ENCODE measurements at regions not wholly inside any gene's neighbourhood (a gene's known extent, or its start where the extent isn't known, plus 50 kb on each side); places are given as distances from the start of the nearest gene placed in this dataset.

DNA sequence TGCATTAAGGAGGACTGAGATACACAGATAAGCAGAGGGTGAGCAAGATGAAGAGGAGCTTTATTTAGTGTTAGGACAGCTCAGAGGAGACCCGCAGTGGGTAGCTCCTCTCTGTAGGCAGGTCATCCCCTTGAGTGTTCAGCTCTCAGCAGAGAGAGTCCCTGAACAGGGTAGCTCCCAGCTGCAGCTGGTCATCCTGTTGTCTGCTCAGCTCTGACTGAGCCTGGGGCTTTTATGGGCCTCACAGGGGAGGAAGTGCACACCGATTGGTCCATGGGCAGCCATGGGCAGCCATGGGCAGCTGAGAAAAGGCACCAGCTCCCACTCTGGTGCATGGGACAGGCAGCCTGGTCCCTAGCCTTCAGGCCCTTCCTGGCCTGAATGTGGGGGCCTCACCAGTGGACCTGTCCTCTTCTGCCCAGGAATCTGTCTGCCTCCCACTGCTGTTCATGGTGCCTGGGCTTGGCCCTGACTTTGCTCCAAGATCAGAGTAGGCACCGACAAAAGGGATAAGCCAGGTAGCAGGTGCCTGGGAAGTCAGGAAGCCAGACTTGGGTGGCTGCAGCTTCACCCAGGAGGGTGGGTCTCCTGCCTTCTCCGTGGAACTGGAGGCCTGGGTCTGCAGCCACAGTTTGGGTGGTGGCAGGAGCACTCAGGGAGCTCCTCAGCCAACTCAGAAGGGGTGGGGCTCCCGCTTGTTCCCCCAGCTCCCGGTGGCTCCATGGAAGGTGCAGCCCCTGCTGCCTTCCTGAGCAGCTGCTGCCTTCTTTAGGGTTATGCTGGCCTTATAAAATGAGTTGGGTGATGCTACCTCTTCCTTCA lies 54.7 kb downstream of the MYEOV start:
- Histone ChIP-seq H3K9me3 (ENCODE audit: control insufficient read depth in 5 of 5, low read length in 5 of 5) (peaks cover 0 to 7% (median 0%) of the 10 kb centered on the region in 5 donors), H3K27ac (ENCODE audit: low read depth, low read length) (no peak overlapping the region), H3K36me3 (ENCODE audit: control insufficient read depth in 5 of 5, insufficient read depth in 5 of 5, low read length in 5 of 5) (no peaks in the 10 kb centered on the region), H3K4me1 (ENCODE audit: control insufficient read depth in 5 of 5, insufficient read depth in 5 of 5, low read length in 5 of 5) (peaks cover 0 to 4% (median 0%) of the 10 kb centered on the region in 5 donors), H3K4me3 (ENCODE audit: low read depth in 1 of 5, low read length in 5 of 5) (no peak overlapping the region), H3K27me3 (ENCODE audit: control insufficient read depth in 5 of 5, insufficient read depth in 4 of 5, low read length in 5 of 5) (no peaks in the 10 kb centered on the region), H3K9ac (ENCODE audit: low read length in 5 of 5) (no peak overlapping the region)

DNA sequence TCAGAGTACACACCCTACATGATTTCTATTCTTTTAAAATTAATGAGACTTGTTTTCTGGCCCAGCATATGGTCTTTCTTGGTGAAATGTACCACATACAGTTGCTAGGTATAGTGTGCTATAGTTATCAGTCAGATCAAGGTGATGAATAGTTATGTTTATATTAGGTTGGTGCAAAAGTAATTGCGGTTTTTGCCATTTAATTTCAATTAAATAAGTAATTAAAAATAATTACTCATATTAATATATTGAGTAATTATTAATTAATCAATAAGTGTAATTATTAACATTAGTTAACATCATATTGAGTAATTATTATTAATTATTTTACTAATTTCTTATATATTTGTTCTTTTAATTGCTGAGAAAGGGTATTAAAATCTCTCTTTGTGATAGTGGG lies 56.1 kb downstream of the MYEOV start:
- Histone ChIP-seq H3K27me3 (ENCODE audit: control insufficient read depth in 5 of 5, insufficient read depth in 4 of 5, low read length in 5 of 5) (no peaks in the 10 kb centered on the region), H3K9ac (ENCODE audit: low read length in 5 of 5) (no peak overlapping the region), H3K9me3 (ENCODE audit: control insufficient read depth in 5 of 5, low read length in 5 of 5) (peaks cover 0 to 7% (median 0%) of the 10 kb centered on the region in 5 donors), H3K4me3 (ENCODE audit: low read depth in 1 of 5, low read length in 5 of 5) (no peak overlapping the region), H3K36me3 (ENCODE audit: control insufficient read depth in 5 of 5, insufficient read depth in 5 of 5, low read length in 5 of 5) (no peaks in the 10 kb centered on the region), H3K27ac (ENCODE audit: low read depth, low read length) (no peak overlapping the region), H3K4me1 (ENCODE audit: control insufficient read depth in 5 of 5, insufficient read depth in 5 of 5, low read length in 5 of 5) (peaks cover 0 to 6% (median 0%) of the 10 kb centered on the region in 5 donors)

DNA sequence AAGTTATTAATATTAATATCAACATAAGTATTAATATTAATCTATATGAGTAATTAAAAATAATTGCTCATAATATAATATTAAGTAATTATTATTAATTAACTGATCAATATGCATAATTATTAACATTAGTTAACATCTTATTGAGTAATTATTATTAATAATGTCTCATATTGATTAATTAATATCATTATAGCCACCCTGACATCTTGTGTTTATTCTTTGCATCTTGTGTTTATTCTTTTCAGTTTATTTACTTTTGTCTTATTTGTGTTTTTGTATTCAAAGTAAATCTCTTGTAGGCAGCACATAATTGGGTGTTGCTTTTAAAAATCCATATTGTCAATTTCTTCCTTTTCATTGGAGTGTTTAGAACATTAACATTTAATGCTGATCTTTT lies 56.6 kb downstream of the MYEOV start:
- Histone ChIP-seq H3K9ac (ENCODE audit: low read length in 5 of 5) (no peak overlapping the region), H3K36me3 (ENCODE audit: control insufficient read depth in 5 of 5, insufficient read depth in 5 of 5, low read length in 5 of 5) (no peaks in the 10 kb centered on the region), H3K4me3 (ENCODE audit: low read depth in 1 of 5, low read length in 5 of 5) (no peak overlapping the region), H3K27me3 (ENCODE audit: control insufficient read depth in 5 of 5, insufficient read depth in 4 of 5, low read length in 5 of 5) (no peaks in the 10 kb centered on the region), H3K4me1 (ENCODE audit: control insufficient read depth in 5 of 5, insufficient read depth in 5 of 5, low read length in 5 of 5) (peaks cover 0 to 6% (median 0%) of the 10 kb centered on the region in 5 donors), H3K27ac (ENCODE audit: low read depth, low read length) (no peak overlapping the region), H3K9me3 (ENCODE audit: control insufficient read depth in 5 of 5, low read length in 5 of 5) (peaks cover 0 to 7% (median 0%) of the 10 kb centered on the region in 5 donors)

DNA sequence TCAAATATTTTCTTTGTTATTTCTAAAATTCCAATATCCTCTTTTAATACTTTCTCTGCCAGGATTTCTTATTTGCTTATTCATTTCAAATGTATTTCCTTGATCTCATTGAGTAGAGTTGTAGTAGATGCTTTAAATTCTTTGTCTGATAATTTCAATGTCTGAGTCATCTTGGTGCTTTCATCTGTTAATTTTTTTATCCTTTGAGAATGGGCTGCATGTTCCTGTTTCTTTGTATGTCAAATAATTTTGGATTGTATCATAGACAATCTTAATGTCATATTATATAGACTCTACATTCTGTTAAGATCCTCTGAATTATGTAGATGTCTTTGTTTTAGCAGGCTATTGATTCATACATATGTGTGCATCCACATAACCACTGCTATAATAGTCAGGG lies 57.5 kb downstream of the MYEOV start:
- Histone ChIP-seq H3K4me3 (ENCODE audit: low read depth in 1 of 5, low read length in 5 of 5) (no peak overlapping the region), H3K36me3 (ENCODE audit: control insufficient read depth in 5 of 5, insufficient read depth in 5 of 5, low read length in 5 of 5) (no peaks in the 10 kb centered on the region), H3K9me3 (ENCODE audit: control insufficient read depth in 5 of 5, low read length in 5 of 5) (peaks cover 0 to 7% (median 0%) of the 10 kb centered on the region in 5 donors), H3K9ac (ENCODE audit: low read length in 5 of 5) (no peak overlapping the region), H3K4me1 (ENCODE audit: control insufficient read depth in 5 of 5, insufficient read depth in 5 of 5, low read length in 5 of 5) (peaks cover 0 to 9% (median 0%) of the 10 kb centered on the region in 5 donors), H3K27ac (ENCODE audit: low read depth, low read length) (no peak overlapping the region), H3K27me3 (ENCODE audit: control insufficient read depth in 5 of 5, insufficient read depth in 4 of 5, low read length in 5 of 5) (no peaks in the 10 kb centered on the region)

DNA sequence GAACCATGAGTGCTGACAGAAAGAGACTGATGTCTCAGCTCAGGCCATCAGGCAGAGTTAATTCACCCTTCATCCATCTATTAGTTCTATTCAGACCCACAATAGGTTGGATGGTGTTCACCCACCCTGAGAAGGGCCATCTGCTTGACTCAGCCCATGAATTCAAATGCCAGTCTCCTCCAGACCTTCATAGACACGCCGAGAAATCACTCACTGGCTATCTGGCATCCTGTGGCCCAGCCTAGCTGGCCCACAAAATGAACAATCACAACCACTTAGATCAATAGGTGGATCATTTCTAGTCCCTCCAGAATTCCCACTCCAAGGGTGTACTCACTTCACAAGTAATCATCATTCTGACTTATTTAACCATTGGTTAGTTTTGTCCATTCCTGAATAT lies 58.2 kb downstream of the MYEOV start:
- Histone ChIP-seq H3K4me1 (ENCODE audit: control insufficient read depth in 5 of 5, insufficient read depth in 5 of 5, low read length in 5 of 5) (peaks cover 0 to 16% (median 6%) of the 10 kb centered on the region in 5 donors), H3K9ac (ENCODE audit: low read length in 5 of 5) (no peak overlapping the region), H3K27me3 (ENCODE audit: control insufficient read depth in 5 of 5, insufficient read depth in 4 of 5, low read length in 5 of 5) (no peaks in the 10 kb centered on the region), H3K4me3 (ENCODE audit: low read depth in 1 of 5, low read length in 5 of 5) (no peak overlapping the region), H3K9me3 (ENCODE audit: control insufficient read depth in 5 of 5, low read length in 5 of 5) (peaks cover 0 to 7% (median 0%) of the 10 kb centered on the region in 5 donors), H3K36me3 (ENCODE audit: control insufficient read depth in 5 of 5, insufficient read depth in 5 of 5, low read length in 5 of 5) (no peaks in the 10 kb centered on the region), H3K27ac (ENCODE audit: low read depth, low read length) (no peak overlapping the region)

DNA sequence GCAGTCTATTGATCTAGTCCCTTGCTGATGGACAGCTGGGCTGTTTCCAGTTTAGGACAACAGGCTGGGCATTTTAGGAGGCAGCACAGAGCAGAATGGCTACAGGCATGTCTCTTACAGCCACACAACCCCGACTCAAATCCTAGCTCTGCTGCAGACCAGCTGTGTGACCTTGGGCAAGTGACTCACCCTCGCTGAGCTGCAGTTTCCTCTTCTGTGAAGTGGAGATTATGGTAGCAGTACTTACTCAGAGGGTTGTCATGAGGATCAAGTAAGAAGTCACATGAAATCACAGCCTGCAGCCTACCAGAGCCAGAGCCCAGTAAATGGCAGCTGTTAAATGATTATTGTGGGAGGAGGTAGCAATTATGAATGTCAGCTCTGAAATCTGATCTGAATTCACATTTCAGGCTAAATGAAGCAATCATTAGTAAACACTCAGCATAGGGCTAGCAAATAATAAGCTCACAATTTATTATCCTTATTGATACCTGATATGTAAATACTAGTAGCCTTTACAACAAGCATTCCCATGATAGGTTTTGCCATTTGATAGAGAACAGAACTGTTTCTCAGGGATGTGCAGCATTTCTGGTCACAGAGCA lies 58.9 kb downstream of the MYEOV start:
- Histone ChIP-seq H3K36me3 (ENCODE audit: control insufficient read depth in 5 of 5, insufficient read depth in 5 of 5, low read length in 5 of 5) (no peaks in the 10 kb centered on the region), H3K27ac (ENCODE audit: low read depth, low read length) (no peak overlapping the region), H3K27me3 (ENCODE audit: control insufficient read depth in 5 of 5, insufficient read depth in 4 of 5, low read length in 5 of 5) (no peaks in the 10 kb centered on the region), H3K9me3 (ENCODE audit: control insufficient read depth in 5 of 5, low read length in 5 of 5) (peaks cover 0 to 7% (median 0%) of the 10 kb centered on the region in 5 donors), H3K4me1 (ENCODE audit: control insufficient read depth in 5 of 5, insufficient read depth in 5 of 5, low read length in 5 of 5) (peaks cover 0 to 21% (median 10%) of the 10 kb centered on the region in 5 donors), H3K9ac (ENCODE audit: low read length in 5 of 5) (no peak overlapping the region), H3K4me3 (ENCODE audit: low read depth in 1 of 5, low read length in 5 of 5) (no peak overlapping the region)

DNA sequence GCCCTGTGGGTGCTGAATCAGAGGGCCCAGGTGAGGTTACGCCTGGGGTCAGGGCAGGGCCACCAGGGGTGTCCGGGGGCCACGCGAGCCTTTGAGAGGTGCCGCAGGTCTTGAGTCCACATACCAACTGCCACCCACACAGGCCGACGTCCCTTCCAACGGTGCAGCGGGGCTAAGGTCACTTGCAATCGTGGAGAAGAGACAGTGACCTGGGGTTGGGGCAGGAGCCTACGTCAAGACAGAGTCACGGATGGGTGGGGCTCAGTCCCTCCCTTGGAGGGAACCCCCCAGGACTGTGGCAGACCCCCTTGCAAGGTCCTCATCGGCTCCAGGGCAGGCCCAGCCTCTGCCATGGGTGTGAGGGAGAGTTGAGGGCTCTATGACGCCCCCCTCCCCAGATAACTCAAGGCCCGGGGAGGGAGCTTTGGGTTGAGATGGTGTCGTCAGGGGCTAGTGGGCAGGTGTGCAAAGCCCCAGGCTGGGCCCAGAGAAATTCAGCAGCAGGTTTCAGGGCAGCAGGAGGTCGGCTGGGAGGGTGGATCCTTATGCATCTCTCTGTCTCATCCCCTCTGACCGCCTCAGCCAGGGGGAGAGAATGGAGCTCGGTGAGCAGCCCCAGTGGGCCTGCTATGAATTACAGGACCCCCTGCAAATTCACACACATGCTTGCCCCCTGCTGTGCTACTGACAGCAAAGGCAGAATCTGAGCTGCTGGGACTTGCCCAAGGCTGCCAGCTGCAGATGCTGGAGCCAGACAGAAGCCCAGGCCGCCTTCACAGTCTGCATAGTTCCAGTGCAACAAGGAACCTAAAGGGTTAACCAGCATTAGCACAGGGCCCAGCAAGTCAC lies 60.0 kb downstream of the MYEOV start:
- Histone ChIP-seq H3K9me3 (ENCODE audit: control insufficient read depth in 5 of 5, low read length in 5 of 5) (no peaks in the 10 kb centered on the region), H3K9ac (ENCODE audit: low read length in 5 of 5) (no peak overlapping the region), H3K4me1 (ENCODE audit: control insufficient read depth in 5 of 5, insufficient read depth in 5 of 5, low read length in 5 of 5) (peaks cover 0 to 22% (median 11%) of the 10 kb centered on the region in 5 donors), H3K27me3 (ENCODE audit: control insufficient read depth in 5 of 5, insufficient read depth in 4 of 5, low read length in 5 of 5) (no peaks in the 10 kb centered on the region), H3K4me3 (ENCODE audit: low read depth in 1 of 5, low read length in 5 of 5) (no peak overlapping the region), H3K36me3 (ENCODE audit: control insufficient read depth in 5 of 5, insufficient read depth in 5 of 5, low read length in 5 of 5) (no peaks in the 10 kb centered on the region), H3K27ac (ENCODE audit: low read depth, low read length) (no peak overlapping the region)

DNA sequence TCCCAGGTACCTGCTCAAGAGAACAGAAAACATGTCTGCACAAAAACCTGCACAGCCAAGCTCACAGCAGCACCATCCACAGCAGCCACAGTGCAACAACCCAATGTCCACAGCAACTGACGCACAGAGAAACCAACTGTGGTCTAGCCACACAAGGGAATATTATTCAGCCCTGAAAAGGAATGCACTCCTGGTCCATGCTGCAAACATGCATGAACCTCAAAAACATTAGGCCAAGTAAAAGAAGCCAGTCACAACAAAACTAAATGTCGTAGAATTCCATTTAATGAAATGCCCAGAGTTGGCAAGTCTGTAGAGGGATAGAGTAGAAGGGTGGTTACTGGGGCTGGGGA lies 60.6 kb downstream of the MYEOV start:
- Histone ChIP-seq H3K27me3 (ENCODE audit: control insufficient read depth in 5 of 5, insufficient read depth in 4 of 5, low read length in 5 of 5) (no peaks in the 10 kb centered on the region), H3K9me3 (ENCODE audit: control insufficient read depth in 5 of 5, low read length in 5 of 5) (peaks cover 0 to 4% (median under 1%) of the 10 kb centered on the region in 5 donors), H3K27ac (ENCODE audit: low read depth, low read length) (no peak overlapping the region), H3K4me1 (ENCODE audit: control insufficient read depth in 5 of 5, insufficient read depth in 5 of 5, low read length in 5 of 5) (peaks cover 0 to 22% (median 11%) of the 10 kb centered on the region in 5 donors), H3K4me3 (ENCODE audit: low read depth in 1 of 5, low read length in 5 of 5) (no peak overlapping the region), H3K36me3 (ENCODE audit: control insufficient read depth in 5 of 5, insufficient read depth in 5 of 5, low read length in 5 of 5) (no peaks in the 10 kb centered on the region), H3K9ac (ENCODE audit: low read length in 5 of 5) (no peak overlapping the region)

GRCh38 chr11:69355346-69355940 lies 61.5 kb downstream of the MYEOV start:
- Histone ChIP-seq H3K9ac (ENCODE audit: low read length in 5 of 5) (no peak overlapping the region), H3K36me3 (ENCODE audit: control insufficient read depth in 5 of 5, insufficient read depth in 5 of 5, low read length in 5 of 5) (no peaks in the 10 kb centered on the region), H3K27me3 (ENCODE audit: control insufficient read depth in 5 of 5, insufficient read depth in 4 of 5, low read length in 5 of 5) (no peaks in the 10 kb centered on the region), H3K4me3 (ENCODE audit: low read depth in 1 of 5, low read length in 5 of 5) (no peak overlapping the region), H3K9me3 (ENCODE audit: control insufficient read depth in 5 of 5, low read length in 5 of 5) (peaks cover 0 to 11% (median 6%) of the 10 kb centered on the region in 5 donors), H3K27ac (ENCODE audit: low read depth, low read length) (no peak overlapping the region), H3K4me1 (ENCODE audit: control insufficient read depth in 5 of 5, insufficient read depth in 5 of 5, low read length in 5 of 5) (peaks cover 0 to 24% (median 13%) of the 10 kb centered on the region in 5 donors)

Data from subcutaneous abdominal adipose tissue (tissue), 5 donors.